Testis (tissue), 2 donors: ENCODE measurements at regions not wholly inside any gene's neighbourhood (a gene's known extent, or its start where the extent isn't known, plus 50 kb on each side); places are given as distances from the start of the nearest gene placed in this dataset.

Experiments used
- POLR2A ChIP-seq: fragments of 450-650 bp; IDR thresholded peaks from one replicate; pipeline ENCODE4 v1.6.1; 2017; ENCODE audit warnings: antibody characterized with exemption, mild to moderate bottlenecking, moderate library complexity
- TF ChIP-seq, protein P1 (sequence below), 3 experiments: fragments of 450-650 bp in 2 of 3; fragments of 200-600 bp in 1 of 3; sonication (generic) in 1 of 3; IDR thresholded peaks; one replicate each; pipeline ENCODE4 v1.5.1; 2016 to 2019; ENCODE audit warnings: antibody characterized with exemption in 3 of 3, mild to moderate bottlenecking in 2 of 3, moderate library complexity in 1 of 3

DNA sequence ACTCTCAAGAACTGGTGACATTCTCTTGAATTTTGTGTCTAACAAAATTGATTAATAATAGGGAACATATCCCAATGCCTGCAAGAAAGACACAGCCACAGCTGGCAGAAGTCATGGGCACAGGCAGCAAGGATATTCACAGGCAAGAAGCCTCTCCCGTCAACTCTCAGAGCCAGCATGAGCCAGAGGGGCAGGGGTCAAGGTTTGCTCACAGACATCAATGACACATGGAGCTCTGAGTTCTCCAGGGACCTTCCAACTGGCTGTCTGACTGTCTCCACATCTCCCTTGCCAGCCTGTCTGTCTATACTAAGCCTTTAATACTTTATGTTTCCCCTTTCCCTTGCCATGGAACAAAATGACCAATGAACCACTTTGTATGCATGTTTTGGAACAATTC lies 101.5 kb upstream of the RAB4A start:
- TF ChIP-seq POLR2A: no peak
- TF ChIP-seq, protein P1, sequence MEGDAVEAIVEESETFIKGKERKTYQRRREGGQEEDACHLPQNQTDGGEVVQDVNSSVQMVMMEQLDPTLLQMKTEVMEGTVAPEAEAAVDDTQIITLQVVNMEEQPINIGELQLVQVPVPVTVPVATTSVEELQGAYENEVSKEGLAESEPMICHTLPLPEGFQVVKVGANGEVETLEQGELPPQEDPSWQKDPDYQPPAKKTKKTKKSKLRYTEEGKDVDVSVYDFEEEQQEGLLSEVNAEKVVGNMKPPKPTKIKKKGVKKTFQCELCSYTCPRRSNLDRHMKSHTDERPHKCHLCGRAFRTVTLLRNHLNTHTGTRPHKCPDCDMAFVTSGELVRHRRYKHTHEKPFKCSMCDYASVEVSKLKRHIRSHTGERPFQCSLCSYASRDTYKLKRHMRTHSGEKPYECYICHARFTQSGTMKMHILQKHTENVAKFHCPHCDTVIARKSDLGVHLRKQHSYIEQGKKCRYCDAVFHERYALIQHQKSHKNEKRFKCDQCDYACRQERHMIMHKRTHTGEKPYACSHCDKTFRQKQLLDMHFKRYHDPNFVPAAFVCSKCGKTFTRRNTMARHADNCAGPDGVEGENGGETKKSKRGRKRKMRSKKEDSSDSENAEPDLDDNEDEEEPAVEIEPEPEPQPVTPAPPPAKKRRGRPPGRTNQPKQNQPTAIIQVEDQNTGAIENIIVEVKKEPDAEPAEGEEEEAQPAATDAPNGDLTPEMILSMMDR (IDR thresholded peaks at IDR 0.05): no peak
